ENCODE measurements at regions not wholly inside any gene's neighbourhood (a gene's known extent, or its start where the extent isn't known, plus 50 kb on each side); places are given as distances from the start of the nearest gene placed in this dataset.

DNA sequence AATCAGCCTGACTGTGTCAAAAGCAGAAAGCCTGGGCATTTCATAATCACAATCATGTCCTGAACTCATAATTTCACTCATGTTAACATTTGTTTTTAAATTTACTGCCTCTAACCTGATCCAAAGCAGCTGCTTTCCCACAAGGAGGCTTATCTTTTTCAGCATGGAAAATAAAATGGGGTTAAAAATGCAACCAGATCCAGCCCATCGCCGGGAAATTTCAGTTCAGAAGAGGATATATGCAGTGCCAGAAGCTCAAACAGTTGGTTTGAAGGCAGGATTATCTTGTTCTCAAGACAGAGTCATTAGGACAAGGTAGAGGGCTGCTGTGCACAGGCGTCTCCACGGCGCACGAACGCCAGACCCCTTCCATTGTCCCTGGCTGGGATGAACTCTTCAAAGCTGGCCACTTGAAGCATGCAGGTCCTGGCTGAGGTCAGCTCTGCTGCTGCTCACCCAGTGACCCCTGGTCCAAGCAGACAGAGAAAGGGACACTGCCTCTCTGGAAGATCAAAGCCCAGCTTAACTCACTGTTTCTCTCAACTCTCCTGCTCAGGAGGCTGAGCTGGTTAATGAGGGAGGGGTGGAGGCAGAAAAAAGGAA lies 191.1 kb upstream of the HEY2 start:
- no peak for ATAC-seq
- no peaks in the 10 kb centered on the region for H3F3A ChIP-seq (ENCODE audit: low read length, unreplicated experiment)
- H3K9ac ChIP-seq (ENCODE audit: low read length), result no peak overlapping the region
- no peaks in the 10 kb centered on the region for H3K79me2 ChIP-seq (ENCODE audit: low read length)
- H3K27ac ChIP-seq (ENCODE audit: low read length), result no peak overlapping the region
- CTCF ChIA-PET, result no interaction called here
- no peak overlapping the region for H3K4me2 ChIP-seq (ENCODE audit: low read length)
- POLR2A ChIA-PET (ENCODE audit: unreplicated experiment), result interaction anchor here (0.6 kb wide), 1 partner anchor 1985 kb away, joined by 3 read pairs; no protein-coding TSS in a partner anchor
- no peaks in the 10 kb centered on the region for H4K20me1 ChIP-seq (ENCODE audit: low read length)
- no peak for TF ChIP-seq EZH2 (IDR thresholded peaks at IDR 0.05; ENCODE audit: low read length, unreplicated experiment)
- TF ChIP-seq, protein P1, sequence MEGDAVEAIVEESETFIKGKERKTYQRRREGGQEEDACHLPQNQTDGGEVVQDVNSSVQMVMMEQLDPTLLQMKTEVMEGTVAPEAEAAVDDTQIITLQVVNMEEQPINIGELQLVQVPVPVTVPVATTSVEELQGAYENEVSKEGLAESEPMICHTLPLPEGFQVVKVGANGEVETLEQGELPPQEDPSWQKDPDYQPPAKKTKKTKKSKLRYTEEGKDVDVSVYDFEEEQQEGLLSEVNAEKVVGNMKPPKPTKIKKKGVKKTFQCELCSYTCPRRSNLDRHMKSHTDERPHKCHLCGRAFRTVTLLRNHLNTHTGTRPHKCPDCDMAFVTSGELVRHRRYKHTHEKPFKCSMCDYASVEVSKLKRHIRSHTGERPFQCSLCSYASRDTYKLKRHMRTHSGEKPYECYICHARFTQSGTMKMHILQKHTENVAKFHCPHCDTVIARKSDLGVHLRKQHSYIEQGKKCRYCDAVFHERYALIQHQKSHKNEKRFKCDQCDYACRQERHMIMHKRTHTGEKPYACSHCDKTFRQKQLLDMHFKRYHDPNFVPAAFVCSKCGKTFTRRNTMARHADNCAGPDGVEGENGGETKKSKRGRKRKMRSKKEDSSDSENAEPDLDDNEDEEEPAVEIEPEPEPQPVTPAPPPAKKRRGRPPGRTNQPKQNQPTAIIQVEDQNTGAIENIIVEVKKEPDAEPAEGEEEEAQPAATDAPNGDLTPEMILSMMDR (conservative IDR thresholded peaks at IDR 0.05; ENCODE audit: low read depth, low read length), result no peak
- no peak for TF ChIP-seq EZH2phosphoT487 (IDR thresholded peaks at IDR 0.05; ENCODE audit: borderline replicate concordance, low read length)
- peaks cover 11% of the 10 kb centered on the region; the same call in 1 of the 2 replicates for H3K27me3 ChIP-seq (ENCODE audit: low read length)
- no peak for DNase-seq
- H3K36me3 ChIP-seq (ENCODE audit: low read depth, low read length), result no peaks in the 10 kb centered on the region
- H3K4me1 ChIP-seq (ENCODE audit: insufficient read depth, low read length), result no peaks in the 10 kb centered on the region
- H2AFZ ChIP-seq (ENCODE audit: low read length), result no peak overlapping the region
- no TSS peak for BruUV-seq (replicated peaks)
- no peaks in the 10 kb centered on the region for H3K9me2 ChIP-seq (replicated peaks; ENCODE audit: low read length)
- no peak overlapping the region for H3K4me3 ChIP-seq (ENCODE audit: low read length)
- no peaks in the 10 kb centered on the region for H3K9me3 ChIP-seq (ENCODE audit: low read length)
- intact Hi-C loops (cut with micrococcal nuclease), result no loop called here

DNA sequence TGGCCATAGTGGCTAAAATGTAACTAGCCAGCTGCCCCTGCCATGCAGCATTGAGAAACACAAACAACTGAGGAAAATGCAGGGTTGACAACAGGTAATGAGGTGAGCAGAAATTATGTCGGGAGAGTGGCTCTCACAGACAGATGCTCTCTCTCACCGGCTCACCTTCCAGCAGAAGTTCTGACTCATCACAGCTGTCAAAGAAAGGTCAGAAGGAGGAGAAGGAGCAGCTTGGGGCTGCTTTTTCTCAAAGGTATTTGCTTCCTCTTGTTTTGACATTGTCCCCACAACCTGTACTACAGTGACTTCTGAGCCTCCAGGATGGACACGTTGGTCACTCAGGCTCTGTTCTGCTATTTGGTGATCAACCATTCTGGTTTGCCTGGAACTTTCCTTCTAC lies 190.5 kb upstream of the HEY2 start:
- DNase-seq (peak; percentile 8), ATAC-seq (no peak)
- ChIA-PET POLR2A (ENCODE audit: unreplicated experiment) (interaction anchor here (0.6 kb wide), 1 partner anchor 1986 kb away, joined by 3 read pairs; no protein-coding TSS in a partner anchor), CTCF (no interaction called here)
- Histone ChIP-seq H4K20me1 (ENCODE audit: low read length) (no peaks in the 10 kb centered on the region), H3F3A (ENCODE audit: low read length, unreplicated experiment) (no peaks in the 10 kb centered on the region), H3K9me2 (replicated peaks; ENCODE audit: low read length) (no peaks in the 10 kb centered on the region), H3K79me2 (ENCODE audit: low read length) (no peaks in the 10 kb centered on the region), H3K9ac (ENCODE audit: low read length) (no peak overlapping the region), H3K36me3 (ENCODE audit: low read depth, low read length) (no peaks in the 10 kb centered on the region), H2AFZ (ENCODE audit: low read length) (no peak overlapping the region), H3K4me1 (ENCODE audit: insufficient read depth, low read length) (no peaks in the 10 kb centered on the region), H3K4me3 (ENCODE audit: low read length) (no peak overlapping the region), H3K27me3 (ENCODE audit: low read length) (peaks cover 14% of the 10 kb centered on the region; the same call in 1 of the 2 replicates), H3K4me2 (ENCODE audit: low read length) (no peak overlapping the region), H3K27ac (ENCODE audit: low read length) (no peak overlapping the region), H3K9me3 (ENCODE audit: low read length) (no peaks in the 10 kb centered on the region)
- intact Hi-C loops (cut with micrococcal nuclease), result no loop called here
- TF ChIP-seq EZH2phosphoT487 (IDR thresholded peaks at IDR 0.05; ENCODE audit: borderline replicate concordance, low read length), result no peak
- no peak for TF ChIP-seq EZH2 (IDR thresholded peaks at IDR 0.05; ENCODE audit: low read length, unreplicated experiment)
- TF ChIP-seq, protein P1 (conservative IDR thresholded peaks at IDR 0.05; ENCODE audit: low read depth, low read length), result no peak
- BruUV-seq (replicated peaks), result no TSS peak

DNA sequence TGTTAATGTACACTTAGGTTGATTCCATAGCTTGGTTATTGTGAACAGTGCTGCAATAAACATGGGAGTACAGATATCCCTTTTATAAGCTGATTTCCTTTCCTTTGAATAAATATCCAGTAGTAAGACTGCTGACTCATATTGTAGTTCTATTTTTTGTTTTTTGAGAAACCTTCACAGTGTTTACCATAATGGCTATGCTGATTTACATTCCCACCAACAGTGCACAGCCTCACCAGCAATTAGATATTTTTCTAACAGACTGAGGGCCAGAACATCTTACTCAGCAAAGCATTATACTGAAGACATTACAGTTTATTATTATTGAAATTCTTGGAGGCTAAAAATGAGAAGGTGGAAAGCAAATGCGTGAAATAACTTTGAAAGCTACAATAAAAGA lies 187.3 kb upstream of the HEY2 start:
- DNase-seq (no peak), ATAC-seq (no peak)
- POLR2A ChIA-PET (ENCODE audit: unreplicated experiment), result no interaction called here
- no peaks in the 10 kb centered on the region for H3K9me3 ChIP-seq (ENCODE audit: low read length)
- no peaks in the 10 kb centered on the region for H3K79me2 ChIP-seq (ENCODE audit: low read length)
- H3K4me1 ChIP-seq (ENCODE audit: insufficient read depth, low read length), result no peaks in the 10 kb centered on the region
- no peaks in the 10 kb centered on the region for H4K20me1 ChIP-seq (ENCODE audit: low read length)
- CTCF ChIA-PET, result no interaction called here
- TF ChIP-seq, protein P1 (conservative IDR thresholded peaks at IDR 0.05; ENCODE audit: low read depth, low read length), result no peak
- TF ChIP-seq EZH2phosphoT487 (IDR thresholded peaks at IDR 0.05; ENCODE audit: borderline replicate concordance, low read length) (no peak), EZH2 (IDR thresholded peaks at IDR 0.05; ENCODE audit: low read length, unreplicated experiment) (no peak)
- BruUV-seq (replicated peaks), result no TSS peak
- peaks cover 38% of the 10 kb centered on the region for H3K27me3 ChIP-seq (ENCODE audit: low read length)
- intact Hi-C loops (cut with micrococcal nuclease), result no loop called here
- H3K4me3 ChIP-seq (ENCODE audit: low read length), result no peak overlapping the region
- H3K9ac ChIP-seq (ENCODE audit: low read length), result no peak overlapping the region
- no peaks in the 10 kb centered on the region for H3K36me3 ChIP-seq (ENCODE audit: low read depth, low read length)
- H3F3A ChIP-seq (ENCODE audit: low read length, unreplicated experiment), result no peaks in the 10 kb centered on the region
- H2AFZ ChIP-seq (ENCODE audit: low read length), result no peak overlapping the region
- no peak overlapping the region for H3K27ac ChIP-seq (ENCODE audit: low read length)
- no peak overlapping the region for H3K4me2 ChIP-seq (ENCODE audit: low read length)
- H3K9me2 ChIP-seq (replicated peaks; ENCODE audit: low read length), result no peaks in the 10 kb centered on the region

Measured in PC-3 (cell line).